ENCODE measurements at regions not wholly inside any gene's neighbourhood (a gene's known extent, or its start where the extent isn't known, plus 50 kb on each side); places are given as distances from the start of the nearest gene placed in this dataset.

- TF ChIP-seq CTCF (IDR thresholded peaks at IDR 0.05 in 4 of 5, conservative IDR thresholded peaks at IDR 0.05 in 1 of 5): no peak
- no peak for TF ChIP-seq POLR2A (IDR thresholded peaks at IDR 0.05)
Observed at GRCh38 chr15:72934921-72935320, 117.3 kb upstream of the NEO1 start.
